Peyer's patch (tissue), 4 donors: ENCODE measurements at regions not wholly inside any gene's neighbourhood (a gene's known extent, or its start where the extent isn't known, plus 50 kb on each side); places are given as distances from the start of the nearest gene placed in this dataset.

Experiments used
- CTCF ChIP-seq, 6 experiments: fragments of 450-650 bp in 4 of 6; fragments of 200-600 bp in 2 of 6; sonication (generic) in 1 of 6; IDR thresholded peaks; one replicate each; pipeline ENCODE4 v1.5.1; 2017 to 2019; ENCODE audit warnings: antibody characterized with exemption in 6 of 6, mild to moderate bottlenecking in 3 of 6, moderate library complexity in 1 of 6
- POLR2A ChIP-seq, 2 donors: fragments of 450-650 bp; IDR thresholded peaks; one replicate each; pipeline ENCODE4 v1.5.1; 2017; ENCODE audit warnings: antibody characterized with exemption in 2 of 2, mild to moderate bottlenecking in 2 of 2, moderate library complexity in 2 of 2

- TF ChIP-seq CTCF (IDR thresholded peaks at IDR 0.05) (no peak), POLR2A (IDR thresholded peaks at IDR 0.05) (no peak)
Observed at GRCh38 chrX:107384397-107385105, 64.9 kb upstream of the FRMPD3 start.
